SH-SY5Y (cell line): ENCODE measurements at regions not wholly inside any gene's neighbourhood (a gene's known extent, or its start where the extent isn't known, plus 50 kb on each side); places are given as distances from the start of the nearest gene placed in this dataset.

Experiments used
- GATA2 ChIP-seq: IDR thresholded peaks from 2 replicates; pipeline ENCODE4 v1.6.1; 2011; ENCODE audit warnings: mild to moderate bottlenecking, low read depth, low read length
- GATA3 ChIP-seq: IDR thresholded peaks from 2 replicates; pipeline ENCODE4 v1.6.1; 2011; ENCODE audit warnings: low read depth, mild to moderate bottlenecking, low read length, moderate library complexity

DNA sequence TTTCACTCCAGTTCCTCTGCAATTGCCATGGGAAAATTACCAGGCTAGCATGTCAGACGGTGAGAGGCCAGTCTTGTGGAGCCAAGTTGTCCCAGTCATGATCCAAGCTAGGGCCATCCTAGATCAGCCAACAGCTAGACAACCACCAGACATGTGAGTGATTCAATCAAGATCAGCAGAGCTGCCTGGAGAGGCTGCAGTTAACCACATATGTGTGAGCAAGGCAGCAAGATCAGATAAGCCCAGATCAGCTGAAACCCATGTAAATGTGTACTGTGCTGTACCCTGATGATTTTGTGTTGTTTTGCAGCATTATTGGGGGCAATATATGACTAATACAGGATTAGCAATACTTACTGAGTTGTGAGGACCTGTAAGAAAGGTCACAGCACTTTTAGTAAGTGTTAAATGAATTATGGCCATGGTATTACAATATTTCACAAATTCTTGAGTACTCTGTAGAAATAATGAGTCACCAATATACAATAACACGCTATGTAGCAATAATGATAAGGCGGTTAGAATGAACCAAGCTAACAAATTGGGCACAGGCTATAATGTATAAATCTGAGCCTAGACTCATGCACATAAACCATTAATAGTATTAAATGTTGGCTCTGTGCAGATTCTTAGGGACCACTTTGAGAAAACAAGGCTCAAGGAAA is 91.4 kb downstream of the SUDS3 start:
- TF ChIP-seq GATA3 (no peak), GATA2 (0 out of 2 replicates have a peak, but pooled peaks have one; percentile 28)

DNA sequence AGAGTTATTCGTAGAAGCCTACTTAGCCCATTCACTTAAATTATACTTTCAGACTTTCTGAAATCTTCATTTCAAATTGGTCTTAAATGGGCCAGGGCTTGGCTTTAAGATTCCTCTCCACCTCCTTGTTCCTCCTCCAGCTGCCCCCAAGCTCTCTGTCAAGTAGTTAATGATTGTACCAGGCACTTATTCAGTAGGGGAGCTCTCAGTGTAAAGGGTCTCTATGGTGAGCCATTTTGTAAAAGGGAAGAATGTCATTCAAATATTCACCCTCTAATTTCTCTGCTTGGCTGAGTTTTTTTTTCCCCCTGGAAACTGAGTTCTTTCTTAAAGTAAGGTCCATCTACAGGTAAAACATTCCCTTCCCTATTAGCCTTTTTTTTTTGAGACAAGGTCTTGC is 96.6 kb downstream of the SUDS3 start:
- TF ChIP-seq GATA3 (no peak), GATA2 (no peak)

DNA sequence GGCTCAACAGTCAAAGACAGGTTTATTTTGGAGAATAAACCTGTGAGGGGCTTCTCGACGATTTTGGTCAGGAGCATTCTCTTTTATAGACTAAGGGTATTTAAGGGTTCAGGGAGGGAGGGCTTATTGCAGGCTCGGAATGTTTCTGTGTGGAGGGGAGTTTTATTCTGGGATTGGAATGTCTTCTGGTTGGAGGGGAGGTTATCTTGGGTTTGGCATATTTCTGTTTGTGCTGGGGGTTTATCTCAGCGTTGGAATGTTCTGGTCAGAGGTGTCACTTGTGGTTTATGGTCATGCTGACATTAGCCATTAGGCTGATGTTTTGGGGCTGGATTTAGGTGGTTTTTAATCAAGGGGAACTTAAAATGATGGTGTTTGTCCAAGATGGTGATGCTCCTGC is 103.9 kb downstream of the SUDS3 start:
- TF ChIP-seq GATA2 (no peak), GATA3 (no peak)

DNA sequence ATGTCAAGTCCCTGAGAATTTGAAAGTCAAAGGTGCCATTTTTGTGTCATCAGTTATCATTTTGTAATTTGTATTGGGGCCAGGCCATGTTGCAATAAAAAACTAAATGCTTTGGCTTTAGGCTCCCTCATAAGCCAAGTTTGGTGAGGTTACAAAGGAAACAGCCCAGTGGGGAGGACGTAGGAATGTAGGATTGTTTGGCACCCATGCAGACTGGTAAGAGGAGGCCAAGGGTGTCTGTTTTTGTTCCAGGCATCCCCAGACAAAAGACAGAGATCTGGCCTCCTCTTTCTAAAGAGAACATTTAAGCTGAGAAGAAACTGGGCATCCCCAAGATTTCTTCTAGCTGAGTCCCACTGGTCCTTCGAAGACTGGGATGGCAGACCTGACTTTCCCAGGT is 111.7 kb downstream of the SUDS3 start:
- no peak for TF ChIP-seq GATA2
- no peak for TF ChIP-seq GATA3

DNA sequence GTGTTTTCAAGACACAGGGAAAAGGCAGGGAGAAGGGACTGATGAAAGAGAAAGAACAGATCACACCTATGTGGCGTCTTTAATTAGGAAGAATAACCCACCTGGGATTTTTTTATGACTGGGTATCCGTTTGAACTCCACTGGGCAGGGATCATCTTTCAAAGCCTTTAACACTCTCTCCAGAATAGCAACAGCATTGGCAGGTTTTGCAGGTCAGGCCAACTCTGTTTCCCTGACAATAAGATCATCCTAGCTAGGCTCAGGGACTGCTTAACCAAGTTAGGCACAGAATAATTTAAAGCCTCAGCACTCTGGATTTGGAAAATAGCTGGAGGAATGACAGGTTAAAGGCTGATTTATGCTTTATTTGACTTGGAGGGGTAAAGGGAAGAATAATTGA is 117.6 kb downstream of the SUDS3 start:
- no peak for TF ChIP-seq GATA2
- TF ChIP-seq GATA3, result no peak

DNA sequence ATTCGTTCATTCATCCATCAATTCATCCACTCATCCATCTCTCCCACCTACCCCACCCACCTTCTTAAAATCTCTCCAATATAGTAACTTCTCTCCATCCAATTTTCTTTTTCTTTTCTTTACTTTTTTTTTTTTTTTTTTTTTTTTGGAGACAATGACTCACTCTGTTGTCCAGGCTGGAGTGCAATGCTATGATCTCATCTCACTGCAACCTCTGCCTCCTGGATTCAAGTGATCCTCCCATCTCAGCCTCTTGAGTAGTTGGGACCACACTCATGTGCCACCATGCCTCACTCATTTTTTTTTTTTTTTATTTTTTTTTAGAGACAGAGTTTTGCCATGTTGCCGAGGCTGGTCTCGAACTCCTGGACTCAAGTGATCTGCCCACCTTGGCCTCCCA is 118.4 kb downstream of the SUDS3 start:
- no peak for TF ChIP-seq GATA2
- TF ChIP-seq GATA3, result no peak

DNA sequence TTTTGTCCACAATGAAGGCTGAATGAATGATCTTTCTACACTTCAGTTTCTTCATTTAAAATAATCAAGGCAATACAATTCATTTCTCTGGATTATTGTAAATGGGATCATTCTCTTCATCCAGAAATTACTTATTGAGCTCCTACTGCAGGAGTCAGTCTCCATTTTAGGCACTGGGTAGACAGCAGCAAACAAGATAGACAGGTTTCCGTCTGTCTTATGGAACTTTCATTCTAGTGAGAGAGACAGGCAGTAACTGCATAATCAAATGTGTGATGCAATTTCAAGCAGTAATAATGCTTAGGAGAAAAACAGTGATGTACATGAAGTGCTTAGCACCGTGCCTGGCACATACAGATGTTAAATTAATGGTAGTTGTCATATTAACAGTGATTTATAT is 118.9 kb downstream of the SUDS3 start:
- TF ChIP-seq GATA2, result no peak
- no peak for TF ChIP-seq GATA3

DNA sequence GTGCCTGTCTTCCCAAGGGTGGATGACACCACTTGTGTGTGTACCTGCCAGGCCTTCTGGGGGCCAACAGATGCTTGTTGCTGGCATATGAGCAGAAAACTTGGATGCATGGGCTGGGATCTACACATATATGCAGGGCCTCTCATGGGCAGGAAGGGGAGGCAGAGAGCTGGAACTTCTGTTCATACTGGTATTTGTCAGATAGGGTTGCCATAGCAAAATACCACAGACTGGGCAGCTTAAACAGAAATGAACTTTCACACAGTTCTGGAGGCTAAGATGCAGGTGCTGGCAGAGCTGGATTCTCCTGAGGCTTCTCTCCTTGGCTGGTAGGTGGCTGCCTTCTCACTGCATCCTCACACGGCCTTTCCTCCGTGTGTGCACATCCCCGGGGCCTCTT is 121.8 kb downstream of the SUDS3 start:
- TF ChIP-seq GATA2, result no peak
- no peak for TF ChIP-seq GATA3

DNA sequence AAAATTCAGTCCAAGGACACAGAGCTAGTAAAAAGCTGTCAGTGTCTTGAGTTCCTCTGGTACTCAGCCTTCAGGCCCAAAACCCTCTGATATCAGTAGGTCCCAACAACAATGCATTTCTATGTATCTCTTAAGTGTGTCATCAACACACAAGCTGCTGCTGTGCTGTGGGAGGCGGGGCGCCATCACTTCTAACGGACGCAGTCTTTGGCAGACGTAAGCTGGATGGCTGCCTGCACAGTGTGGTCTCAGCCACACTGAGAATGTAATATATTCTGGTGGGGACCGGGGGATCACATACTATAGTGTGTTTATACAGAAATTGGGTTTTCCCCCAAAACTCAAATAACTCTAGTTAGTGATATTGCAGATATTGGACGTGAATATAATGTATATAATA is 123.9 kb downstream of the SUDS3 start:
- no peak for TF ChIP-seq GATA3
- no peak for TF ChIP-seq GATA2

DNA sequence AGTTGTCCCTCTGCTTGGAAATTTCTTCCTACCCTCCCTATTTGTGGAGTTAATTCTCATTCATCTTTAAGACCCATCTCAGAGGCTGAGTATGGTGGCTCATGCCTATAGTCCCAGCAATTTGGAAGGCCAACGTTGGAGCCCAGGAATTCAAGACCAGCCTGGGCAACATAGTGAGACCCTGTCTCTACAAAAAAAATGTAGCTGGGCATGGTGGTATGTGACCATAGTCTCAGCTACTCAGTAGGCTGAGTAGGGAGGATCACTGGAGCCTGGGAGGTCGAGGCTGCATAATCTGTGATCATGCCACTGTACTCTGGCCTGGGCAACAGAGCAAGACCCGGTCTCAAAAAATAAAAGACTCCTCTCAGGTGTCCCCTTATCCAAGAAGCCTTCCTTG is 125.1 kb downstream of the SUDS3 start:
- no peak for TF ChIP-seq GATA3
- no peak for TF ChIP-seq GATA2

DNA sequence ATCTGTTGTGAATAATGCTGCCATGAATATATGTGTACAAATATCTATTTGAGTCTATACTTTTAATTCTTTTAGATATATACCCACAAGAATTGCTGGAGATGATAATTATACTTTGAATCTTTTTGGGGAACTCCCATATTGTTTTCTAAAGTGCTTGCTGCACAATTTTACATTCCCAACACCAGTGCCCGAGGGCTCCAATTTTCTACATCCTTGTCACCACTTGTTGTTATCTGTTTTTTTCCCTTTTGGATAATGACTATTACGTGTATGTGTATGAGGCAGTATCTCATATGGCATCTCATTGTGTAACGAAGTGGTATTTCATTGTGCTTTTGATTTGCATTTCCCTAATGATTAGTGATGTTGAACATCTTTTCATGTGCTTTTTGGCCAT is 127.1 kb downstream of the SUDS3 start:
- no peak for TF ChIP-seq GATA3

DNA sequence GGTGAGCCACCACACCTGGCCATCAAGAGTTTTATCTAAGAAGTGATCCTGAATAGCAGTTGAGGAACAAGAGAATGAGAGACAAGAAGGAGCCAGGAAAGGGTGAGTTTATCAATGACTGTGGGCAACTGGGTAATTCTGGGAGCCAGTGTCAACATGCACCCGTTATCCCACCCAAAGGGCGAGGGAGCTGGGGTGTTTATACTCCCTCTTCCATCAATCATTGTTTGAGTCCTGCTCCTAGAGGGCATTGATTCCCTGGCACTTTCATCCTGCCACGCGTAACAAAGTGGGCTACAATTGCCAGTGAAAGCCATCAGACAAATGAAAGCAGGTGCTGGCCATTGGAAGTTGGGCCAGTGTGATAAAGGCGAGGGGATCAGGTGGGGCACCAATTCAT is 136.3 kb downstream of the SUDS3 start:
- TF ChIP-seq GATA2 (no peak), GATA3 (no peak)

DNA sequence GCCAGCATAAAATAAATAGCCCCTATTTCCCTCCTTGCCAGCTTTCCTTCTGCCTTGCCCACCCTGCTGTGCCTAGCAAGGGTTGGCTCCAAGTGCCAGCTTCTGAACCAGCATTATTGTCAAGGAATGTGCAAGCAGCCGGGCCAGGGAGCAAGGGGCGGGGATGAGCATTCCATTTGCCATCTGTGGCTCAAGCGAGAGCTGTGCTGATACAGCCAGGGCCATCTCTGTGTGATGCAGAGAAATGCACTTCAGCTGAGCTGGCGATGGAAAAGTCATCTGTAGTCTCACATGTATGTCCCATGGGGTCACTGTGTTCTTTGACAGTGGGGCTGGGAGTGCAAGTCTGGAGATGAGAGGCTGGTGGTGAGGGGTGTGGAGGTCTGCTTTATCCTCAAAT is 137.3 kb downstream of the SUDS3 start:
- TF ChIP-seq GATA3 (no peak), GATA2 (no peak)

DNA sequence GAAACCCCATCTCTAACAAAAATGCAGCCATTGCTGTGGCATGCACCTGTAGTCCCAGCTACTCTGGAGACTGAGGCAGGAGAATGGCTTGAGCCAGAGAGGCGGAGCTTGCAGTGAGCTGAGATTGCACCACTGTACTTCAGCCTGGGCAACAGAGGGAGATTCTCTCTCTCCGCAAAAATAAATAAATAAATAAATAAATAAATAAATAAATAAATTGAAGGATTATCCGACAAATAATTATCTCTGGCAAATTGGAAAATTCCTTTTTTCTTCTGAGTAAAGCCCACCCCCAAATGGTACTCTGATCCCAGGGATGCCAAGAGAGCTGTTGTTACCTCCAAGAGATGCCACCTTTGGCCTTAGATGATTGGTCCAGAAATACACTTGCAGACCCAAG is 137.9 kb downstream of the SUDS3 start:
- TF ChIP-seq GATA3 (no peak), GATA2 (no peak)

DNA sequence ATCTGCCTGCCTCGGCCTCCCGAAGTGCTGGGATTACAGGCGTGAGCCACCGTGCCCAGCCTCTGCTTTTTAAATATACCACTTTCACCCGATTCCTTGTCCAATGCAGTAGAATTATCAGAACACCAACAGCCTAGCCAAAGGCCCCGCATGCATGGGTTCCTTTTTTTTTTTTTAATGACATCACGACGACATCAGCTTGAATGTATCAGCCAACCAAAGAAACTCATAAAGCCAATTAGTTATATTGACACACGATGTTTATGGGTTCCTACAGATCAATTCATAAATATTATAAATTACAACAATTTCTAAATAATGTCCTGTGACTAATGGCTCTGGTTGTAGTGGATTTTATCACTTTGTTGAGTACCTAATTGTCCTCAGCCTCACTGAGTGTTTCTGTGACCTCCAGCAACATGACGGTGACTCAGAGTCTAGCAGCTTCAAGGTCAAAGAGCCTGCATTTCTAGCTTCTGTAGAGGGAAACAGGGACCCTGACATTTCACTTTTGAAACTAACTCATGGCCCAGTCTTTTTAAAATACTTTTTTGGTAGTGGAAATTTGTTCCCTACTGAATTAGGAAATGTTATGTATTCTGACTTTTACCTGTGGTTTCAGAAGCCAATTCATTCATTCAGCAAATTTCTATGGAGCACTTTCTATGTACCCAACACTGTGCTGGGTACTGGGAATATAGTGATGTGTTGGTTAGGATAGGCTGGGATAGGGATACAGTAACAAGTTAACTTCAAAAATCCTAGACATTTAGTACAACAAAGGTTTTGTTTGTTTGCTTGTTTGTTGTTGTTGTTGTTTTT is 144.1 kb downstream of the SUDS3 start:
- no peak for TF ChIP-seq GATA2
- no peak for TF ChIP-seq GATA3
